ENCODE measurements at regions not wholly inside any gene's neighbourhood (a gene's known extent, or its start where the extent isn't known, plus 50 kb on each side); places are given as distances from the start of the nearest gene placed in this dataset.
A peak's percentile ranks its signal among the peaks of the same experiment; 100 is the strongest.
"Not testable (repeated sequence)": the region's sequence is repeated elsewhere in the genome, so short reads cannot be mapped to it uniquely, and the experiment has no call there.

GRCh38 chr10:46104071-46104585, 58.1 kb upstream of the MSMB start:
- Histone ChIP-seq H3K4me3 (no peak overlapping the region), H3K9me3 (no peaks in the 10 kb centered on the region), H3K4me2 (no peak overlapping the region), H3K27ac (no peak overlapping the region), H3K4me1 (peaks cover 5% of the 10 kb centered on the region)
- ATAC-seq = no peak
- POLR2A ChIA-PET = no interaction called here
- FAIRE-seq = no peak
- CTCF ChIA-PET = no interaction called here
- 35% methylated on average over 4 of the region's 4 CpGs for WGBS (ENCODE audit: missing lambda C conversion rate)
- no peak for TF ChIP-seq EHF (CRISPR knock-in tag; IDR thresholded peaks at IDR 0.05)
- TF ChIP-seq MAZ (IDR thresholded peaks at IDR 0.05; ENCODE audit: borderline replicate concordance, low read depth, low read length) = no peak
- TF ChIP-seq EP300 (IDR thresholded peaks at IDR 0.05) = no peak
- no peak for TF ChIP-seq MAFK (IDR thresholded peaks at IDR 0.05; ENCODE audit: partially characterized antibody)
- TF ChIP-seq PHF8 (IDR thresholded peaks at IDR 0.05; ENCODE audit: borderline replicate concordance, low read depth) = no peak
- no peak for TF ChIP-seq CBX2 (IDR thresholded peaks at IDR 0.05; ENCODE audit: borderline replicate concordance, low read depth)
- no peak for TF ChIP-seq FOXS1 (CRISPR knock-in tag; IDR thresholded peaks at IDR 0.05)
- no peak for TF ChIP-seq HOXB13 (CRISPR knock-in tag; IDR thresholded peaks at IDR 0.05; ENCODE audit: low read depth)
- TF ChIP-seq ESRRA (IDR thresholded peaks at IDR 0.05; ENCODE audit: borderline replicate concordance, low read length) = no peak
- DNase-seq (ENCODE audit: low read depth in 1 of 2, low spot score in 1 of 2) = no peak

DNA sequence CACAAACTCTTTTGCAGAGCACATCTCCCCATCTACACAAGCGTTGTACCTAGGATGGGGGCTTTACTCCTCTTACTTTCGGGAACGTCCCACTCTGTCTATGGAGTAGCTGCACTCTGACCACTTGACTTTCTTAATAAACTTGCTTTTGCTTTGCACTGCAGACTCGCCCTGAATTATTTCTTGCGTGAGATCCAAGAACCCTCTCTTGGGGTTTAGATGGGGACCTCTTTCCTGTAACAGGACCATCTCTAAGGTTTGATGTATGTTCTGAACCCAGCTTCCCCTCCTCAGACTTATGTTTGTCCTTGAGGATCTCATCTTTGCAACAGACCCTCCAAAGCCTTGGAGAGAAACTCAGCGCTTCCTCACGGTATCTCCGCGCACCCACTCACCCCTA, 59.3 kb upstream of the MSMB start:
- H3K4me3 ChIP-seq; ATAC-seq; H3K4me1 ChIP-seq; DNase-seq (ENCODE audit: low read depth in 1 of 2, low spot score in 1 of 2); POLR2A ChIA-PET; H3K27ac ChIP-seq; H3K9me3 ChIP-seq; CTCF ChIA-PET; FAIRE-seq: not testable (repeated sequence)
- 81% methylated on average over 9 of the region's 9 CpGs for WGBS (ENCODE audit: missing lambda C conversion rate)
- peak overlapping the region; percentile 86; the same call in 1 of the 3 replicates for H3K4me2 ChIP-seq

DNA sequence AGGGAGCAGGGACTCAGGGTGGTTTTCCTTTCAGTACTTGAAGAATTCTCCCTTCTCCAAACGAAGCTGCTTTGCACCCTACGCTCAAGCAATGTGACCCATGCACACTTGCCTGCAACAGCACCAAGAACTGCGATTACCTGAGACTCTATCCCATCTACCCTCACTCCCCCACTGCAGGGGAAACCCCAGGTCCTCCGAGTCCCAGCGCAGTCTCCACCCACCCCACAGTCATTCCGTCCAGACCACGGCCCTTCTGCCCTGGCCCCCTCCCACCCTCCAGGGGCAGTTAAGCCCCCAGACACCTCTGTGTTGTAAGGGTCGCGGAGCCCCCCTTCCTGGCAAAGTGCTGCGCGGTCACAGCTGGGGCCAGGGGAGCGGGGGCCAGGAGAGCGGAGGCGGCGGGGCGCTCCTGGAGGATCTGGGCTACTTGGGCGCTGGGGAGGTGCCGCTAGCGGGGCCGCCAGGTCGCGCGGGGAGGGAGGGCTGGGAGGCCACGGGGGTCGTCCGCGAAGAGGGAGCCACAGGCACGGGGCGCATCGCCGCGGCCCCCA, 59.9 kb upstream of the MSMB start:
- POLR2A ChIA-PET = interaction anchor here (2.1 kb wide), 1 partner anchor 177 kb away, joined by 7 read pairs; no protein-coding TSS in a partner anchor
- FAIRE-seq; H3K4me1 ChIP-seq; DNase-seq (ENCODE audit: low read depth in 1 of 2, low spot score in 1 of 2); H3K9me3 ChIP-seq; CTCF ChIA-PET: not testable (repeated sequence)
- peak overlapping the region; percentile 86 for H3K4me2 ChIP-seq
- peak; percentile 66 to 70 for ATAC-seq
- 17% methylated on average over 7 of the region's 32 CpGs for WGBS (ENCODE audit: missing lambda C conversion rate)
- peak overlapping the region; percentile 47 for H3K4me3 ChIP-seq
- peak overlapping the region; percentile 57 to 66 for H3K27ac ChIP-seq

DNA sequence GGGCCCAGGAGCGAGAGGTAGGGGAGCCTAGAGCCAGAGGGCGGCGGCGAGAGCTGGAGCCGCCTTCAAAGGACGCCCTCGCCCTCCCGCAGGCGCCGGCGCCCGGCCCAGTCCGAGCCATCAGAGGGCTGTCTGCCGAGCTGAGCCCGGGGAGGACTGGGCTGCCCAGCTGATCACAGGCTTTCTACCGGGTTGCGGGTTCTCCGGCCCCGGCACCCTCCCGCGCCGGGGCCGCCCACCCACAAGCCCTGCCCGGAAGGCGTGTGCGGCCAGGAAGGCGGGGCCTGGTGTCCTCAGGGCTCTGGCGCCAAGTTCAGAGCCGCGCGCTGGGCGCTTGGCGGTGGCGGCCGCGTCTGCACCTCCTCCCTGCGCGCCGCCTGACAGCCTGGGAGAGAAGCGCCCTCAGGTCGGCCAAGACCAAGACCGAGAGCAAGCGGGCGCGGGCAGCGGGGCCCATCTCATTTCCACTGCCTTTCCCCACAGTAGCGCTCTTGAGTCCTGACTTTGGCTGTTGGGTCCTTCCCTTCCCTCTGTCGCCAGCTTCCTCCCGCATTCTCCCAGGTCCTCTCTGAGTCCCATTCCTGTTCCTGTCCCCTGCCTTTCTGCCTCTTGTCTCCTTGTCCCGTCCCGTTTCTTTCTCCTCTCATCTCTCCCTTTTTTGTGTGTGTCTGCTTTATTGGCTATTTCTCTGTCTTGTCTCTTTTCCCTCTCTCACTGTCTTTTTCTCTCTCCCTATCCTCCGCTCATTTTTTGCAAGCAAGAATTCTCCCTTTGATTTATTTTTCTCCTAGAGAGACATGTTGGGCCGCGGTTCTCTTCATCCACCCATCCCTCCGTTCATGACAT, 60.6 kb upstream of the MSMB start:
- WGBS (ENCODE audit: missing lambda C conversion rate) = 6% methylated on average over 29 of the region's 55 CpGs
- Histone ChIP-seq H3K9me3 (no peaks in the 10 kb centered on the region), H3K27ac (peak overlapping the region; percentile 57 to 66), H3K4me3 (peak overlapping the region; percentile 47), H3K4me1 (peaks cover 5% of the 10 kb centered on the region), H3K4me2 (peak overlapping the region; percentile 86)
- ChIA-PET CTCF (interaction anchor here (1.0 to 1.5 kb wide), 2 partner anchors 122 to 1275 kb away, joined by 3 read pairs; no protein-coding TSS in a partner anchor), POLR2A (interaction anchor here (2.1 kb wide), 1 partner anchor 176 kb away, joined by 7 read pairs; no protein-coding TSS in a partner anchor)
- TF ChIP-seq ELK1 (IDR thresholded peaks at IDR 0.05; ENCODE audit: low read depth, low read length) = no peak
- TF ChIP-seq POLR2A (IDR thresholded peaks at IDR 0.05; ENCODE audit: low read length) = peak; percentile 41; the same call in 1 of the 2 replicates
- 0 out of 2 replicates have a peak, but pooled peaks have one; percentile 28 for TF ChIP-seq MAZ (IDR thresholded peaks at IDR 0.05; ENCODE audit: borderline replicate concordance, low read depth, low read length)
- TF ChIP-seq MAX (IDR thresholded peaks at IDR 0.05) = 0 out of 2 replicates have a peak, but pooled peaks have one; percentile 32
- peak; percentile 99 for ATAC-seq
- peak; percentile 61 to 66 for DNase-seq (ENCODE audit: low read depth in 1 of 2, low spot score in 1 of 2)
- no peak for FAIRE-seq

DNA sequence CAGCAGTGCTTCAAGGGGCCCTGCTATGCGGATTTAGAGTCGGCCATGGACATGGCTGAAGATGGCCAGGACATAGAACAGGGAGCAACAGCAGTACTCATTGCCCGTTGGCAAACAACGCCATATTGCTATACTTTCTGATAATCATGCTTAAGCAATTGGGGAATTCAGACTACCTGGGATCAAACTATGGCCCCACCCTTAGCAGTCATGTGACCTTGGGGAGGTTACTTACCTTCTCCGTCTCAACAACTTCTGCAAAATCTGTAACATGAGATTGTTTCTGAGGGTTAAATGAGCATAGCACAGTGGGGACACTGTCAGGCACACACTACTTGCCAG, 62.1 kb upstream of the MSMB start:
- H3K4me1 ChIP-seq; CTCF ChIA-PET; ATAC-seq; H3K4me3 ChIP-seq; FAIRE-seq; H3K9me3 ChIP-seq; H3K27ac ChIP-seq; POLR2A ChIA-PET; H3K4me2 ChIP-seq; DNase-seq (ENCODE audit: low read depth in 1 of 2, low spot score in 1 of 2): not testable (repeated sequence)
- 74% methylated on average over 5 of the region's 5 CpGs for WGBS (ENCODE audit: missing lambda C conversion rate)

DNA sequence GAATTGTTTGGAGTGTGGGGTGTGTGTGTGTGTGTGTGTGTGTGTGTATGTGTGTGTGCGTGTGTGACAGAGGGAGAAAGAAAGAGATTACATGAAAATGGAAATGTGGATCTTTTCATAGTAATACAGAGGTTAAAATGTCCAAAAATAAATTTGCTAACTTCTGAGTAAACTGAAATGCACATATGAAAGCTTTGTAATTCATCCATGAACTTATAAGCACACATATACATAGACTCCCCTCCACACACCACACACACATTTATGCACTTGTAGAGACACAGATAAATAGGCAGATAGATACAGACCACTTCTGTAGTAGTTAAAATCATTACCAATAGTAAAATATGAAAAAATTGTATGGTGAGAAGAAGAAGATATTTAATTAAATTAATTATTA, 108.2 kb upstream of the MSMB start:
- POLR2A ChIA-PET; H3K9me3 ChIP-seq; DNase-seq (ENCODE audit: low read depth in 1 of 2, low spot score in 1 of 2); CTCF ChIA-PET; H3K27ac ChIP-seq; FAIRE-seq; H3K4me3 ChIP-seq; H3K4me2 ChIP-seq; ATAC-seq; H3K4me1 ChIP-seq: not testable (repeated sequence)
- WGBS (ENCODE audit: missing lambda C conversion rate) = no CpG with 5 or more reads among the region's 1 CpG

GRCh38 chr10:46154683-46155082, 108.6 kb upstream of the MSMB start:
- FAIRE-seq; H3K9me3 ChIP-seq; H3K4me1 ChIP-seq; POLR2A ChIA-PET; H3K27ac ChIP-seq; DNase-seq (ENCODE audit: low read depth in 1 of 2, low spot score in 1 of 2); CTCF ChIA-PET; ATAC-seq; H3K4me3 ChIP-seq; H3K4me2 ChIP-seq: not testable (repeated sequence)
- WGBS (ENCODE audit: missing lambda C conversion rate) = 53% methylated on average over 2 of the region's 2 CpGs

DNA sequence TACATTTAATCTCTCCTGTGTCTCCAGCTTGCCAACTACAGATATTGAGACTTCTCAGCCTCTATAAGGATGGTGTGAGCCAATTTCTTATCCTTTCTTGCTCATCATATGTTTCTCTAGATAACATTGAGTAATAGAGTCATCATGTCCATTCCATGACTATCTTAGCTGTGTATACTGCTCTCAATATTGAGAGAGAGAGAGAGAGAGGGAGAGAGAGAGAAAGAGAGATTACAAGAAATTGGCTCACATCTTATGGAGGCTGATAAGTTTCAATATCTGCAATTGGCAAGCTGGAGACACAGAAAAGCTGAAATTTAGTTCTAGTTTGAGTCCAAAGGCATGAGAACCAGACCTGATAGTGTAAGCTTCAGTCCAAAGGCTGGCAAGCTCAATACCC, 110.8 kb upstream of the MSMB start:
- H3K4me1 ChIP-seq; DNase-seq (ENCODE audit: low read depth in 1 of 2, low spot score in 1 of 2); H3K9me3 ChIP-seq; ATAC-seq; FAIRE-seq; H3K27ac ChIP-seq; H3K4me3 ChIP-seq; CTCF ChIA-PET; H3K4me2 ChIP-seq: not testable (repeated sequence)
- POLR2A ChIA-PET = interaction anchor here (0.6 kb wide), 1 partner anchor 10 kb away, joined by 4 read pairs; no protein-coding TSS in a partner anchor
